Thyroid gland (tissue), 4 donors: ENCODE measurements at regions not wholly inside any gene's neighbourhood (a gene's known extent, or its start where the extent isn't known, plus 50 kb on each side); places are given as distances from the start of the nearest gene placed in this dataset.

Experiments used
- DNase-seq, 2 donors: peaks; one replicate each; pipeline ENCODE4 v3.0.0-alpha.2; 2019
- H3K27ac ChIP-seq, 3 donors: fragments of 200-600 bp; sonication (generic); 1 replicate in 2 of 3; 2 replicates in 1 of 3; pipeline ENCODE4 v1.5.1; 2016 to 2019; ENCODE audit warnings: mild to moderate bottlenecking in 1 of 3, moderate library complexity in 1 of 3
- H3K27me3 ChIP-seq: fragments of 200-600 bp; sonication (generic); one replicate; pipeline ENCODE4 v1.5.1; 2019
- H3K36me3 ChIP-seq, 2 donors: fragments of 200-600 bp; sonication (generic); one replicate each; pipeline ENCODE4 v1.5.1; 2016 to 2019
- H3K4me1 ChIP-seq, 2 donors: fragments of 200-600 bp; sonication (generic); one replicate each; pipeline ENCODE4 v1.5.1; 2017 to 2019
- H3K4me3 ChIP-seq, 3 donors: fragments of 200-600 bp; sonication (generic); replicated peaks in 1 of 3; 1 replicate in 2 of 3; 2 replicates in 1 of 3; pipeline ENCODE4 v1.5.1; 2016; ENCODE audit warnings: mild to moderate bottlenecking in 1 of 3
- H3K9me3 ChIP-seq: fragments of 200-600 bp; sonication (generic); one replicate; pipeline ENCODE4 v1.5.1; 2017
- POLR2A ChIP-seq, 2 donors: fragments of 450-650 bp; IDR thresholded peaks; one replicate each; pipeline ENCODE4 v1.6.1; 2017; ENCODE audit warnings: antibody characterized with exemption in 2 of 2, mild to moderate bottlenecking in 2 of 2, moderate library complexity in 1 of 2
- WGBS, 2 donors: methylation state at CpG; one replicate each; pipeline ENCODE4 v1.1.5; 2017; 5-methylcytosine and 5-hydroxymethylcytosine counted together
- intact Hi-C: fragments of 100-400 bp; cut with DNase I; formaldehyde crosslinking; loops from one replicate; pipeline ENCODE4 v1.15.1; 2023
- TF ChIP-seq, protein P1 (sequence below), 6 experiments: fragments of 200-600 bp in 3 of 6; fragments of 450-650 bp in 3 of 6; sonication (generic) in 3 of 6; IDR thresholded peaks; one replicate each; pipeline ENCODE4 v1.5.1; 2016 to 2019; ENCODE audit warnings: antibody characterized with exemption in 6 of 6, mild to moderate bottlenecking in 2 of 6, inconsistent platforms in 1 of 6, moderate library complexity in 1 of 6

DNA sequence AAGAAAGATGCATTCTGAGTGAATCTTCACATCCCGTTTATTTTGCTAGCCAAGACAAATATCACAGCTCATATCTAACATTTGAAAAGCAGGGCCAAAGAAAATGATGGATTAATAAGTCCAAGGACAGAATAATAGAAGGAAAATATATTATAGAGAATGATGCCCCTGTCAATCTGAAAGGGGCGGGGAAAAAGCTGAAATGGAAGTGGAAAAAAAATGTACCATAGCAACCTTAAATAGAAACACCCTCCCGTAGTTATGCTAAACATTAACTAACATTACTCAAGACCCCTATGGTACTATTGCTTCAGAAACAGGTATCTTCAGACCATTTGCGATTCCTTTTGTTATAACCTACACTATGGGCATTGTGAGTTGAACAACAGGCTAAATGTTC is 67.7 kb upstream of the SMARCA2 start:
- intact Hi-C loops: loop anchor here (10.0 kb wide), 1 partner anchor 117 kb away; no protein-coding TSS in a partner anchor
- no peaks in the 10 kb centered on the region for H3K27me3 ChIP-seq
- no peaks in the 10 kb centered on the region for H3K36me3 ChIP-seq
- WGBS, 2 donors: 77 to 81% methylated on average over 4 of the region's 4 CpGs
- no peaks in the 10 kb centered on the region for H3K4me1 ChIP-seq
- H3K4me3 ChIP-seq: no peak overlapping the region
- H3K27ac ChIP-seq: no peak overlapping the region
- TF ChIP-seq, protein P1, sequence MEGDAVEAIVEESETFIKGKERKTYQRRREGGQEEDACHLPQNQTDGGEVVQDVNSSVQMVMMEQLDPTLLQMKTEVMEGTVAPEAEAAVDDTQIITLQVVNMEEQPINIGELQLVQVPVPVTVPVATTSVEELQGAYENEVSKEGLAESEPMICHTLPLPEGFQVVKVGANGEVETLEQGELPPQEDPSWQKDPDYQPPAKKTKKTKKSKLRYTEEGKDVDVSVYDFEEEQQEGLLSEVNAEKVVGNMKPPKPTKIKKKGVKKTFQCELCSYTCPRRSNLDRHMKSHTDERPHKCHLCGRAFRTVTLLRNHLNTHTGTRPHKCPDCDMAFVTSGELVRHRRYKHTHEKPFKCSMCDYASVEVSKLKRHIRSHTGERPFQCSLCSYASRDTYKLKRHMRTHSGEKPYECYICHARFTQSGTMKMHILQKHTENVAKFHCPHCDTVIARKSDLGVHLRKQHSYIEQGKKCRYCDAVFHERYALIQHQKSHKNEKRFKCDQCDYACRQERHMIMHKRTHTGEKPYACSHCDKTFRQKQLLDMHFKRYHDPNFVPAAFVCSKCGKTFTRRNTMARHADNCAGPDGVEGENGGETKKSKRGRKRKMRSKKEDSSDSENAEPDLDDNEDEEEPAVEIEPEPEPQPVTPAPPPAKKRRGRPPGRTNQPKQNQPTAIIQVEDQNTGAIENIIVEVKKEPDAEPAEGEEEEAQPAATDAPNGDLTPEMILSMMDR (IDR thresholded peaks at IDR 0.05): no peak
- TF ChIP-seq POLR2A (IDR thresholded peaks at IDR 0.05): no peak
- no peaks in the 10 kb centered on the region for H3K9me3 ChIP-seq
- DNase-seq: no peak

- DNase-seq: no peak
- 90 to 92% methylated on average over 4 of the region's 4 CpGs for WGBS, 2 donors
- intact Hi-C loops: loop anchor here (10.0 kb wide), 1 partner anchor 116 kb away; no protein-coding TSS in a partner anchor
- no peaks in the 10 kb centered on the region for H3K36me3 ChIP-seq
- no peak overlapping the region for H3K27ac ChIP-seq
- no peaks in the 10 kb centered on the region for H3K9me3 ChIP-seq
- no peaks in the 10 kb centered on the region for H3K27me3 ChIP-seq
- no peaks in the 10 kb centered on the region for H3K4me1 ChIP-seq
- no peak overlapping the region for H3K4me3 ChIP-seq
- TF ChIP-seq POLR2A (IDR thresholded peaks at IDR 0.05): no peak
- TF ChIP-seq, protein P1 (IDR thresholded peaks at IDR 0.05): no peak
Measured at GRCh38 chr9:1948541-1948940, 66.6 kb upstream of the SMARCA2 start.

GRCh38 chr9:1951446-1951845 is 63.7 kb upstream of the SMARCA2 start:
- no peak for TF ChIP-seq POLR2A (IDR thresholded peaks at IDR 0.05)
- TF ChIP-seq, protein P1 (IDR thresholded peaks at IDR 0.05): no peak
- no peak overlapping the region for H3K27ac ChIP-seq
- intact Hi-C loops: no loop called here
- H3K4me3 ChIP-seq: no peak overlapping the region
- no peaks in the 10 kb centered on the region for H3K9me3 ChIP-seq
- DNase-seq: no peak
- no peaks in the 10 kb centered on the region for H3K36me3 ChIP-seq
- H3K27me3 ChIP-seq: no peaks in the 10 kb centered on the region
- no peaks in the 10 kb centered on the region for H3K4me1 ChIP-seq
- WGBS, 2 donors: 72 to 73% methylated on average over 2 of the region's 2 CpGs

DNA sequence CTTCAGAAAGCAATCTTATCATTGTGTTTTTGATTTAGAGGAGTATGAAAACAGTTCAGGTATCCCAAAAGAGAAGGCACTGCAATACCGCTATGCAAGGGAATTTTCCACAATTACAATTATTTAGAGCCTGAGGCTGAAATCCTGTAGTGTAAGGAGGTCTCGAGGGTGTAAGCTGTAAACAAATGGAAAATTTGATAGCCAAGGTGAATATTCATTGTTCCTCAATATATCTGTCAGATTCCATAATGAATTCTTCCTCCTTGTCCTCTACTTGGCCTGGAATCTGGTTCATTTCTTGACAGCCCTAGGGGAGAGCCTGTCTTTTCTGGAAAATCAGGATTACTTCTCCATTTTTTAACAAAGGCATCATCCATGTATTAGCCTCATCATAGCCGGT is 63.1 kb upstream of the SMARCA2 start:
- H3K27me3 ChIP-seq: no peaks in the 10 kb centered on the region
- WGBS, 2 donors: 87 to 92% methylated on average over 3 of the region's 3 CpGs
- H3K9me3 ChIP-seq: no peaks in the 10 kb centered on the region
- no peak overlapping the region for H3K27ac ChIP-seq
- TF ChIP-seq, protein P1 (IDR thresholded peaks at IDR 0.05): no peak
- no peak for TF ChIP-seq POLR2A (IDR thresholded peaks at IDR 0.05)
- no peak overlapping the region for H3K4me3 ChIP-seq
- intact Hi-C loops: no loop called here
- H3K36me3 ChIP-seq: no peaks in the 10 kb centered on the region
- no peaks in the 10 kb centered on the region for H3K4me1 ChIP-seq
- no peak for DNase-seq

- Histone ChIP-seq H3K4me1 (no peaks in the 10 kb centered on the region), H3K27ac (no peak overlapping the region), H3K9me3 (no peaks in the 10 kb centered on the region), H3K27me3 (no peaks in the 10 kb centered on the region), H3K36me3 (no peaks in the 10 kb centered on the region), H3K4me3 (no peak overlapping the region)
- WGBS, 2 donors: 87 to 88% methylated on average over 2 of the region's 2 CpGs
- DNase-seq: no peak
- TF ChIP-seq, protein P1 (IDR thresholded peaks at IDR 0.05): no peak
- TF ChIP-seq POLR2A (IDR thresholded peaks at IDR 0.05): no peak
- intact Hi-C loops: no loop called here
Measured at GRCh38 chr9:1954238-1954637, 60.9 kb upstream of the SMARCA2 start.
